NCI-H2107 (cell line): ENCODE measurements at regions not wholly inside any gene's neighbourhood (a gene's known extent, or its start where the extent isn't known, plus 50 kb on each side); places are given as distances from the start of the nearest gene placed in this dataset.

Experiments
- DNase-seq: peaks from one replicate; lab custom pipeline; 2025; lab: John Stamatoyannopoulos, UW

DNA sequence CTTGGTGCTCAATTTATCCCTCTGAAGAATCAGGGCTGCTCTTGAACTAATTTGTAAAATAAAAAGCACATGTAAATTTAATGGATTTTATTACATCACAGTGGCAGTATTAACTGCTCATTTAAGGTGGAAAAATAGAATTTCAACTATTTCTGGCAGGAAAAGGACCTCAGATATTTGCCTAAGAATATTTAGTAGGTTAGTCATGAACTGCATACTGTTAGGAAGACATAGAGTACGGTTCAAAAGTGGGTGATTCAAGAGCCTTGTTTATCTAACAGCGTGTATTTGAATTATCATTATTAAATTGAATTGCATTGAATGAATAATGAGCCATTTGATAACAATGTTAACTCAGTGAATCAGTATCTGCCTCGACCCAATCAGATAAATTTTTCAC is 248.8 kb upstream of the PBX1 start:
- DNase-seq = no peak

DNA sequence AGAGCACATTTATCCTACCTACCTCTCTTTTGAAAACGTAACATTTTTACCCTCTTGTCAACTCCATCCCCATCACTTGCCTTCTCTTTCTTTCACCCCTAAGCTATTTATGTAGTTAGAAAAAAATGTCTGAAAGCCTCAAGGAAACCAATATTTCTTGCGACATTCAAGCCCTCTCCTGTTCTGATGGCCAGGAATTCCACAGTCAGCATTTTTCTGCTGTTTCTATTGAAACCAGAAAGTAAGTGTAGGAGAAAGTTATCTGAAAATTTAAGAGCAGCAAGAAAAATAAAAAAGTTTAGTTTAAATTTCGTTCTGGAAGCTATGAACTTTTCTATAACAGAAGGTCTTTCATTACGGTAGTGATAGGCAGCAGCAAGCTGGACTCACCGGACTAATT is 247.6 kb upstream of the PBX1 start:
- DNase-seq = no peak

GRCh38 chr1:164320790-164321731 is 237.9 kb upstream of the PBX1 start:
- DNase-seq = no peak

- DNase-seq = no peak
These were observed 233.2 kb upstream of the PBX1 start for GRCh38 chr1:164325786-164326185.

- DNase-seq = no peak
These were observed 225.6 kb upstream of the PBX1 start for GRCh38 chr1:164333387-164333786.

DNA sequence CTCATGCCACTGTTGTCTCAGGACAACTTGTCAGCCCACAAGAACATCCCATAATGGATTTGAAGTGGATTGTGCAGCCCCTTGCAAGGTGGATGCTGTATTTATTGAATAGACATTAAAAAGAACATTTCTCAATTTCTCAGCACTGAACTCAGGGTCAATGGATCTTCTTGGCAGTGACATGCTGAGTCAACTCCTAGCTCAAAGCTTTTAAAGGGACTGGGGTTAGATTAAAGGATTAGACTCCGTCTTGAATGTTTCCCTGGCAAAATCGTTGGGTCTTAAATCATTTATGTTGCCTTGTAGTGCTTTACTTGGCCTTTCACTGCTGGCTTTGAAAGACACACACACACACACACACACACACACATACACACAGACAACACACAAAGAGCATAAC is 221.6 kb upstream of the PBX1 start:
- no peak for DNase-seq

DNA sequence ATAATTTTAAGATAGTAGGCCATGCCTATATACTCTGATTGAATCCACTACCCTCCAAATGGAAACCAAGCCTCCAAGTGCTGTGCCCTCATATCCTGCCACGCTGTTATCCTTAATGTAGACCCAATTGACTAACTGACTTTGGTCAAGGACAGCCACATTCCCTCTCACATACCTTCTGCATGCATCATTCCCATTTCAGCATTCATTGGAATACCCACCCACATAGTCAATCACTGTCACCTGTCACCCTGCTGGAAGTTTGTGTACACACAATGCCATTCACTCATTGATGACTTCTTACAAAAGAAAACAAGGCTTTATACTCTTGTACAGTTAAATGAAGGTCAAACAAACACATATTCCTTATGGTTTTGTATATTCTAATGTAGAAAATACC is 221.1 kb upstream of the PBX1 start:
- DNase-seq = no peak

GRCh38 chr1:164343189-164343588 is 215.8 kb upstream of the PBX1 start:
- no peak for DNase-seq

DNA sequence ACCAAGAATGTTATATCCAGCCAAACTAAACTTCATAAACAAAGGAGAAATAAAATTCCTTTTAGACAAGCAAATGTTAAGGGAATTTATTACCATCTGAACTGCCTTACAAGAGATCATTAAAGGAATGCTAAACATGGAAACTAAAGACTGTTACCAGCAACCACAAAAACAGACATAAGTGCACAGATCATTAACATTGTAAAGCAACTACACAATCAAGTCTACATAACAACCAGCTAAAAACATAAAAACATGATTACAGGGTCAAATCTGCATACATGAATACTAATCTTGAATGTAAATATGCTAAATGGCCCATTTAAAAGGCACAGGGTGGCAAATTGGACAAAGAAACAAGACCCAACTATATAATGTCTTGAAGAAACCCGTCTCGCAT is 211.0 kb upstream of the PBX1 start:
- DNase-seq = no peak

- DNase-seq = no peak
These were observed 202.5 kb upstream of the PBX1 start for GRCh38 chr1:164356511-164356910.

DNA sequence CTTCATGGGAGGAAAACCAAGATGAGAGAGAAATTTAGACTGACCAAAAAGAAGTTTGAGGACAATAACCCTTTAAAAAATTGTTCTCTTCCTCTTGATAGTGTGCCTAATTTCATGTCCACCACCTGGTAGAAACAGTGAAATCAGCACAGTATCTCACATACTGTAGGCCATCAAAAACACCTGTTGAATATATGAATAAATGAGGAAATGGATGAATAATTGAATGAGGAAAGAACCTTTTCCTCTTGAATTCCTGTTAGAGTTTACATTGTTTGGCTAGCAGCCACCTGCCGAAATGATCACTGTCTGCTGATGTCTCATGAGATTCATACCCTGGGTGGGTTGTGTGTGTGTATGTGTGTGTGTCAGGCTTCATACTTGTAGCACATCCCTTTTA is 198.7 kb upstream of the PBX1 start:
- no peak for DNase-seq

GRCh38 chr1:164361927-164362326 is 197.1 kb upstream of the PBX1 start:
- DNase-seq = no peak

- no peak for DNase-seq
These were observed 195.0 kb upstream of the PBX1 start for GRCh38 chr1:164363980-164364379.

DNA sequence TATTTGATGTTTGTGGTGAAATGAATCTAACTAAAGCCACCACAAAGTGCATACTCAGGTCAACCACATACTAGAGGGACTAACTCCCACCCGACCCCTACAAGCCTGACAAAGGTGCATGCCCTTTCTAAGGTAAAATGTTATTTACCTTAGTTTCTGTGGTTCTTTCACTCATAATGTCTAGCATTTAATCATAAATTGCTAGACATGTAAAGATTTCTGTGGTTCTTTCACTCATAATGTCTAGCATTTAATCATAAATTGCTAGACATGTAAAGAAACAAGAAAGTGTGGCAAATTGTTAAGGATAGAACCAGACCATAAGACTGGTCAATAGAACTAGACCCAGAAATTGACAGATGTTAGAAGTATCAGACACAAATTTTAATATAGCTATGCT is 193.0 kb upstream of the PBX1 start:
- DNase-seq = no peak

DNA sequence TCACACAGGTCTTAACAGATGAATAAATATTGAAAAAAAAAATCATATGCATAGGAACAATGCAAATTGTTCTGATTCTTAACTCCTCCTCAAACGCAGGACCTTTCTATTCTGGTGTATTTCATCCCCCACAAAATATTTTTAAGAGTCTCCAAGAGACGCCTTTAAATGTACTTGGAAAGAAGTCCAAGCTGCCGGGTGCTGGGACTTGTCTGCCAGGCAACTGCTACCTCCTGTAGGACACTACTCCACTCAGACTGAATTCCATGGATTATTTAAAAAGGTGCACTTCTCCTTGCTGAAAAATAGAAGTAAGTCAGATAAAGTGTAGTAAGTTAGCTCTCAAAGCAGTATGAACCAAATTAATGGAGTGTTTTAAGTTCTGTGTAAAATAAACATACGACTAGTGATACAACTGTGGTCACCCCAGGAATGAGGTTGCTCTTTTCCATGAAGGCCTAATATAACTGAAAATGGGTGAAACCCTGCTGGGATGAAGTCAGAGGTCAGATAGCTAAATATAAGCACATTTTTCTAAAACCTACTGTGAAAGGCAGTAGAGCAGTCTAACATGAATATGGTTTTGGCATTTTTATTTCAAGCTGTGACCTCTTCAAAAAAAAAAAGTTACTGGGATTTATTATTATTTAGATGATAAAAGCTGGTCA is 189.2 kb upstream of the PBX1 start:
- DNase-seq = no peak

DNA sequence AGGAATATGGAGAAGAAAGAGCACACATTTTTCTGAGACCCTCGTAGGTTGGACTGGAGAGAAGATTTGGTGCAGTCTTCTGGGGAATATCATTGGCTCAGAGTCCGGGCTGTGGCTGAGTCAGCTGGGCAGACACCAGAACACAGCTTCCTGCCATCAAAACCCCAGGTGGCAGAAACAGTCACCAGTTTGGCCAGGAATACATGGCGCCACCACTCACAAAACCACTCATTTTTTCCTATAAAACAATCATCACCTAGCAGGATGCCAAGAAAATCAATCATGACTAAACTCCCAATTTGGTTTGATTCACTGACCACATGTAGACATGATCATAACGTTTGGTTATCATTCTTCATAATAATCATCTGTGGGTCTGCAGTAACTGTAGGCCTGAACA is 178.1 kb upstream of the PBX1 start:
- DNase-seq = no peak

GRCh38 chr1:164382384-164382783 is 176.6 kb upstream of the PBX1 start:
- no peak for DNase-seq

DNA sequence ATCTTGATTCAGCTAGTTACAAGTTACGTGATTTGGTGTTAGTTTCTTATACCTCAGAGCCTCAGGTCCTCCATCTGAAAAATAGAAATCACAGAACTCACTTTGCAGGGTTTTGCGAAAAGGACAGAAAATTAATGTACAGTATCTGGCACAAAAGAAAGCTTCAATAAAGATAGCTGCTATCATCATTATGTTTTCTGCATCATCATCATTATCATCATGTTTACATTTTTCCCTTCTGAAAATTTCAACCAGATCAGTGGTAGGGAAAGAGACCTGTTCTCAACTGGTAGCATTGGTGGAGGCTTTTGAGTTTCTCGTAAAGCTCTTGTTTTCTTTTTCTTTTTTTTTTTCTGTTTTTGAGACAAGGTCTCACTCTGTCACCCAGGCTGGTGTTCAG is 174.7 kb upstream of the PBX1 start:
- DNase-seq = no peak

- DNase-seq = no peak
These were observed 141.8 kb upstream of the PBX1 start for GRCh38 chr1:164417016-164417704.

GRCh38 chr1:164423136-164423535 is 135.8 kb upstream of the PBX1 start:
- no peak for DNase-seq

GRCh38 chr1:164433141-164433817 is 125.7 kb upstream of the PBX1 start:
- DNase-seq = no peak

DNA sequence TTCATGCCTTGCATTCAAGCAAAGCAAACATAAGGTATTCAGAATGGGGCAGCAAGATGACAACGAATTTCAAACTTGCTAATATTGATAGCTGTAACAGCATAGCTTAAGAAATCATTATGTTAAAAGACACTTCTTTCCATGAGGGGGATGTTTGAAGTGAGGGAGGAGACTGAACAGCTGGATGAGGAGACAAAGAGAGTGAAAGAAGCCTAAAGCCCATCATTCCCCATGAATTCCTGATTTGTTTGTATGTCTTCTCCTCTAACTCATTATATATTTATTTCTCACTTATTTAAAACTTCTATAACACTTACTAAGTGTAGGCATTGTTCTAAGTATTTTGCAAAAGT is 125.2 kb upstream of the PBX1 start:
- no peak for DNase-seq
